H1 (cell line): ENCODE measurements at regions not wholly inside any gene's neighbourhood (a gene's known extent, or its start where the extent isn't known, plus 50 kb on each side); places are given as distances from the start of the nearest gene placed in this dataset.

Experiments used
- CREB1 ChIP-seq: IDR thresholded peaks from 2 replicates; pipeline ENCODE4 v1.6.1; 2012; ENCODE audit warnings: inconsistent platforms
- RFX5 ChIP-seq: IDR thresholded peaks from 2 replicates; pipeline ENCODE4 v1.6.1; 2011; ENCODE audit warnings: low read depth, low read length, improper control_type of control experiment, borderline replicate concordance
- RXRA ChIP-seq: IDR thresholded peaks from 2 replicates; pipeline ENCODE4 v1.6.1; 2011; ENCODE audit warnings: low read depth, mild to moderate bottlenecking, low read length, moderate library complexity; ENCODE audit not compliant: insufficient read depth
- SIN3A ChIP-seq, 2 experiments: IDR thresholded peaks in 1 of 2; conservative IDR thresholded peaks in 1 of 2; 2 replicates each; pipeline ENCODE4 v1.6.1; 2011 to 2012; ENCODE audit warnings: low read length in 2 of 2, improper control_type of control experiment in 1 of 2, low read depth in 1 of 2, mild to moderate bottlenecking in 1 of 2
- SP2 ChIP-seq: IDR thresholded peaks from 2 replicates; pipeline ENCODE4 v1.6.1; 2012; ENCODE audit warnings: mild to moderate bottlenecking, low read length, inconsistent platforms

DNA sequence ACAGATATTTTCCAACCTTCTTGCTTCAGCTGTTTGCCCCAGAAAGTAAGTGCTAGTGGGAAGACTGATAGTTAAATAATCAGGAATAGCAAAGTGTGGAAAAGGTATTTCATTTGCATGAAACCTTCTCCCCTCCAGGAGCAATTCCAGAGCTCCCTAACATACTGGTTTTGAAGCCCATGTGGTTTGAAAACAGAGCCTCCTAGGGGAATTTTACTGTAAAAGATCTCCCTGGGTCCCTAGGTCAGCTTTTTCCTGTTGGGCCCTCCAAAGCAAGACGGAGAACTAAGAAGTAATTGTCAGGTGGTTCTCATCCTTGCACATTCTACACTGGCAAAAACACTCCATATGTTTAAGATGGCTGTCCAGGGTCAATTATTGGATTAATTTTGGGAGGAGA is 218.7 kb upstream of the FOXD3 start (continued):
- no peak for TF ChIP-seq RXRA
- no peak for TF ChIP-seq CREB1
- no peak for TF ChIP-seq SIN3A (conservative IDR thresholded peaks at IDR 0.05 in 1 of 2, IDR thresholded peaks at IDR 0.05 in 1 of 2; ENCODE audit: low read depth in 1 of 2, low read length in 2 of 2)
- no peak for TF ChIP-seq SP2
- no peak for TF ChIP-seq RFX5
- TF ChIP-seq, all 59 proteins: peak for 2
